ENCODE measurements at regions not wholly inside any gene's neighbourhood (a gene's known extent, or its start where the extent isn't known, plus 50 kb on each side); places are given as distances from the start of the nearest gene placed in this dataset.

GRCh38 chr2:137797641-137798040 lies 166.6 kb upstream of the HNMT start:
- Histone ChIP-seq H3K9me3 (ENCODE audit: insufficient read depth, low read length) (peaks cover 8% of the 10 kb centered on the region; the same call in 1 of the 2 replicates), H3K9me2 (replicated peaks; ENCODE audit: insufficient read depth, low read length) (no peaks in the 10 kb centered on the region), H3K9ac (ENCODE audit: low read length) (no peak overlapping the region), H3K36me3 (ENCODE audit: low read length) (no peaks in the 10 kb centered on the region), H3K79me2 (ENCODE audit: insufficient read depth, low read length) (no peaks in the 10 kb centered on the region), H3K4me3 (ENCODE audit: insufficient read depth, low read length, poor library complexity, severe bottlenecking) (no peak overlapping the region), H2AFZ (ENCODE audit: low read depth, low read length, severe bottlenecking) (no peak overlapping the region), H3K4me2 (ENCODE audit: low read depth, low read length, poor library complexity, severe bottlenecking) (no peak overlapping the region), H3K27me3 (ENCODE audit: low read length) (no peaks in the 10 kb centered on the region), H4K20me1 (ENCODE audit: low read depth, low read length) (no peaks in the 10 kb centered on the region), H3K27ac (ENCODE audit: low read depth, low read length) (no peak overlapping the region), H3F3A (ENCODE audit: insufficient read depth) (no peaks in the 10 kb centered on the region)
- TF ChIP-seq CTCF (IDR thresholded peaks at IDR 0.05; ENCODE audit: insufficient read depth, low read length, poor library complexity, severe bottlenecking) (no peak), EZH2phosphoT487 (conservative IDR thresholded peaks at IDR 0.05; ENCODE audit: low read length) (no peak)

GRCh38 chr2:137799600-137799999 lies 164.7 kb upstream of the HNMT start:
- Histone ChIP-seq H3K27ac (ENCODE audit: low read depth, low read length) (no peak overlapping the region), H3F3A (ENCODE audit: insufficient read depth) (no peaks in the 10 kb centered on the region), H3K27me3 (ENCODE audit: low read length) (no peaks in the 10 kb centered on the region), H3K9ac (ENCODE audit: low read length) (no peak overlapping the region), H3K79me2 (ENCODE audit: insufficient read depth, low read length) (no peaks in the 10 kb centered on the region), H3K9me3 (ENCODE audit: insufficient read depth, low read length) (peaks cover 8% of the 10 kb centered on the region; the same call in 1 of the 2 replicates), H4K20me1 (ENCODE audit: low read depth, low read length) (no peaks in the 10 kb centered on the region), H3K9me2 (replicated peaks; ENCODE audit: insufficient read depth, low read length) (no peaks in the 10 kb centered on the region), H2AFZ (ENCODE audit: low read depth, low read length, severe bottlenecking) (no peak overlapping the region), H3K4me2 (ENCODE audit: low read depth, low read length, poor library complexity, severe bottlenecking) (no peak overlapping the region), H3K4me3 (ENCODE audit: insufficient read depth, low read length, poor library complexity, severe bottlenecking) (no peak overlapping the region), H3K36me3 (ENCODE audit: low read length) (no peaks in the 10 kb centered on the region)
- TF ChIP-seq CTCF (IDR thresholded peaks at IDR 0.05; ENCODE audit: insufficient read depth, low read length, poor library complexity, severe bottlenecking): no peak
- TF ChIP-seq EZH2phosphoT487 (conservative IDR thresholded peaks at IDR 0.05; ENCODE audit: low read length): no peak

- no peaks in the 10 kb centered on the region for H3K27me3 ChIP-seq (ENCODE audit: low read length)
- no peak overlapping the region for H3K9ac ChIP-seq (ENCODE audit: low read length)
- TF ChIP-seq EZH2phosphoT487 (conservative IDR thresholded peaks at IDR 0.05; ENCODE audit: low read length): no peak
- no peak for TF ChIP-seq CTCF (IDR thresholded peaks at IDR 0.05; ENCODE audit: insufficient read depth, low read length, poor library complexity, severe bottlenecking)
- no peaks in the 10 kb centered on the region for H3K79me2 ChIP-seq (ENCODE audit: insufficient read depth, low read length)
- H3K4me3 ChIP-seq (ENCODE audit: insufficient read depth, low read length, poor library complexity, severe bottlenecking): no peak overlapping the region
- no peaks in the 10 kb centered on the region for H4K20me1 ChIP-seq (ENCODE audit: low read depth, low read length)
- no peaks in the 10 kb centered on the region for H3F3A ChIP-seq (ENCODE audit: insufficient read depth)
- H3K9me3 ChIP-seq (ENCODE audit: insufficient read depth, low read length): peaks cover 8% of the 10 kb centered on the region; the same call in 1 of the 2 replicates
- no peak overlapping the region for H3K27ac ChIP-seq (ENCODE audit: low read depth, low read length)
- H3K36me3 ChIP-seq (ENCODE audit: low read length): no peaks in the 10 kb centered on the region
- no peaks in the 10 kb centered on the region for H3K9me2 ChIP-seq (replicated peaks; ENCODE audit: insufficient read depth, low read length)
- H3K4me2 ChIP-seq (ENCODE audit: low read depth, low read length, poor library complexity, severe bottlenecking): no peak overlapping the region
- H2AFZ ChIP-seq (ENCODE audit: low read depth, low read length, severe bottlenecking): no peak overlapping the region
These were observed 163.9 kb upstream of the HNMT start for GRCh38 chr2:137800386-137800785.
